Panc1 (cell line): ENCODE measurements at regions not wholly inside any gene's neighbourhood (a gene's known extent, or its start where the extent isn't known, plus 50 kb on each side); places are given as distances from the start of the nearest gene placed in this dataset.
"Not testable (repeated sequence)": the region's sequence is repeated elsewhere in the genome, so short reads cannot be mapped to it uniquely, and the experiment has no call there.

ENCODE experiments used
- ATAC-seq: fragments of 200-7000 bp; cut with Tn5 transposase; 2 replicates; pipeline ENCODE4 v1.9.1; 2020; ENCODE audit warnings: mild to moderate bottlenecking, moderate library complexity
- BruUV-seq: library from RNA; stranded (reverse); fragments of 400-500 nt; replicated peaks from 2 replicates; lab custom pipeline; 2021; lab: Mats Ljungman, UMichigan
- CTCF ChIA-PET: fragments of 300-600 bp; sonication (Branson Sonifier 250); formaldehyde crosslinking; loops from one replicate; lab custom pipeline; 2022; ENCODE audit warnings: antibody characterized with exemption; lab: Charles Lee
- POLR2A ChIA-PET: fragments of 300-600 bp; sonication (Branson Sonifier 250); formaldehyde crosslinking; loops from one replicate; lab custom pipeline; 2022; ENCODE audit warnings: antibody characterized with exemption; lab: Charles Lee
- DNase-seq: peaks from one replicate; pipeline ENCODE4 v3.0.0-alpha.2; 2010; ENCODE audit warnings: low read depth, low spot score
- H3K27ac ChIP-seq: 2 replicates; pipeline ENCODE4 v1.5.1; 2011; ENCODE audit warnings: mild to moderate bottlenecking, low read length, inconsistent platforms
- H3K27me3 ChIP-seq: fragments of 200-500 bp; sonication (Bioruptor generic); 2 replicates; pipeline ENCODE4 v1.6.0; 2014; ENCODE audit warnings: low read length, inconsistent platforms; ENCODE audit not compliant: control insufficient read depth, insufficient read depth
- H3K36me3 ChIP-seq: fragments of 200-500 bp; sonication (Bioruptor generic); 2 replicates; pipeline ENCODE4 v1.5.1; 2014; ENCODE audit warnings: inconsistent platforms, mild to moderate bottlenecking, low read length, moderate library complexity; ENCODE audit not compliant: control insufficient read depth, insufficient read depth
- H3K4me1 ChIP-seq: 2 replicates; pipeline ENCODE4 v1.5.1; 2011; ENCODE audit warnings: inconsistent platforms, mild to moderate bottlenecking, low read length, moderate library complexity; ENCODE audit not compliant: control insufficient read depth, insufficient read depth
- H3K4me3 ChIP-seq, 2 experiments: 2 replicates each; pipeline ENCODE4 v1.5.1; 2011 to 2012; ENCODE audit warnings: low read depth in 2 of 2, low read length in 2 of 2, mild to moderate bottlenecking in 2 of 2, inconsistent platforms in 1 of 2, moderate library complexity in 1 of 2
- H3K9me3 ChIP-seq: fragments of 200-500 bp; sonication (Bioruptor generic); 2 replicates; pipeline ENCODE4 v1.5.1; 2014; ENCODE audit warnings: low read depth, mild to moderate bottlenecking, inconsistent platforms, low read length, moderate library complexity; ENCODE audit not compliant: control insufficient read depth, insufficient read depth
- POLR2AphosphoS5 ChIP-seq: IDR thresholded peaks from 2 replicates; pipeline ENCODE4 v1.6.1; 2012; ENCODE audit warnings: mild to moderate bottlenecking, low read depth, low read length, moderate library complexity
- SIN3A ChIP-seq: IDR thresholded peaks from 2 replicates; pipeline ENCODE4 v1.6.1; 2012; ENCODE audit warnings: low read depth, mild to moderate bottlenecking, low read length, moderate library complexity, borderline replicate concordance; ENCODE audit not compliant: insufficient read depth
- TCF7L2 ChIP-seq: IDR thresholded peaks from 2 replicates; pipeline ENCODE4 v1.6.1; 2011; ENCODE audit warnings: mild to moderate bottlenecking, low read depth, low read length, inconsistent platforms
- in situ Hi-C: cut with HindIII; loops from 2 replicates; pipeline ENCODE4 v1.10.0; 2016; ENCODE audit warnings: low sequenced_read_pairs, low pct_unique_long_range_greater_than_20kb
- intact Hi-C: fragments of 100-400 bp; cut with micrococcal nuclease; formaldehyde crosslinking; loops from one replicate; pipeline ENCODE4 v1.10.0; 2022; ENCODE audit not compliant: unreplicated experiment
- TF ChIP-seq, protein P1 (sequence below), 2 experiments: IDR thresholded peaks; 2 replicates each; pipeline ENCODE4 v1.6.1; 2011 to 2012; ENCODE audit warnings: low read depth in 2 of 2, control low read depth in 1 of 2, low read length in 1 of 2, mild to moderate bottlenecking in 1 of 2, moderate library complexity in 1 of 2; ENCODE audit not compliant: insufficient read depth in 1 of 2
- TF ChIP-seq, protein P2 (sequence below): fragments of 450-650 bp; IDR thresholded peaks from 2 replicates; pipeline ENCODE4 v1.5.1; 2017; ENCODE audit warnings: mild to moderate bottlenecking

DNA sequence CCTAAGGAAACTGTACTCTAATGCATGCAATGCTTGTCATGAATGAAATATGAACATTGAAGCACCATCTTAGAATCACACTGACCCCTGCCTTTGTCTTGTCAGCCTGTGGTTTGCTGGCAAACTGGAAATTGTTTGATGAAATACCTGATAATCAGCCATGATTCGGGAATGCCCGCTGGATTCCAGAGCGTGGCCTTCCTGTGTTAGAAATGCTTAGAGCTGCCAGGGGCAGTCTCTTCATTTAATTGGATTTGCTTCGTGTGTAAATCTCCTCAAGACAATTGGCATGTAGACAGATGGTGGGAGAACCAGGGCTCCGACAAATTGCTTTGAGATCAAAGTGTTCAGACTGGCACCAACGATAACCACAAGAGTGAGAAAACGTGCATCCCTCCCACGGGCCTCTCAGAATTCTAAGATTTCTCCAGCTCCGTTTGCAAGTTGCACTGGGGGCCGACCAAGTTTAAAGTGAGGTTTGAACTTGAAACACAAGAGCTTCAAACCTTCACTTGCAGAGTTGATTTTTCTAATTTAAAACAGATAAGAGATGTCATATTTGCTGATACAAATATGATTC, 146.2 kb downstream of the ARRDC4 start:
- H3K4me1 ChIP-seq, DNase-seq, ATAC-seq, in situ Hi-C loops, H3K9me3 ChIP-seq, H3K27me3 ChIP-seq, POLR2A ChIA-PET, H3K4me3 ChIP-seq, H3K27ac ChIP-seq, CTCF ChIA-PET, H3K36me3 ChIP-seq, intact Hi-C loops, BruUV-seq: not testable (repeated sequence)

DNA sequence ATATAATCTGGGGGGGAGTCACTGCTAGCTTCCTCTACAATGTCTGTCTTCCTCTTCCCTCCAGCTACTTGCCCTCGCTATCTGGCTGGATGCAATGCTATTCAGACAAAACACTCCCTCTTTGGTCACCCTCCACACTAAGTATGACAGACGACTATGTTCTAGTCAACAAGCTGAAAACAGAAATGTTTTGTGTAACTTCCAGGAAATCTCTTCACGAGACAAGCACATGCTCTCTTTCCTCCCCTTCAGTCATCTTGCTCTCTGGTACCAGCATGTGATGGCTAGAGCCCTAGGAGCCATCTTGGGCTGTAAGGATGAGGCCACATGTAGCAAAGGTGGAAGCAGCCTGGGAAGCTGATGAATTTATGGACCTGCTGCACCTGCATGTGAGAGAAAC, 151.3 kb downstream of the ARRDC4 start:
- BruUV-seq = no TSS peak
- Histone ChIP-seq H3K4me1 (no peaks in the 10 kb centered on the region), H3K36me3 (no peaks in the 10 kb centered on the region), H3K4me3 (no peak overlapping the region), H3K27ac (no peak overlapping the region), H3K9me3 (no peaks in the 10 kb centered on the region), H3K27me3 (no peaks in the 10 kb centered on the region)
- DNase-seq = no peak
- intact Hi-C loops (no loop called here), in situ Hi-C loops (no loop called here)
- CTCF ChIA-PET = interaction anchor here (0.6 kb wide), 1 partner anchor 18 kb away, joined by 3 read pairs; no protein-coding TSS in a partner anchor
- POLR2A ChIA-PET = no interaction called here
- no peak for ATAC-seq
- no peak for TF ChIP-seq SIN3A
- TF ChIP-seq, protein P1, sequence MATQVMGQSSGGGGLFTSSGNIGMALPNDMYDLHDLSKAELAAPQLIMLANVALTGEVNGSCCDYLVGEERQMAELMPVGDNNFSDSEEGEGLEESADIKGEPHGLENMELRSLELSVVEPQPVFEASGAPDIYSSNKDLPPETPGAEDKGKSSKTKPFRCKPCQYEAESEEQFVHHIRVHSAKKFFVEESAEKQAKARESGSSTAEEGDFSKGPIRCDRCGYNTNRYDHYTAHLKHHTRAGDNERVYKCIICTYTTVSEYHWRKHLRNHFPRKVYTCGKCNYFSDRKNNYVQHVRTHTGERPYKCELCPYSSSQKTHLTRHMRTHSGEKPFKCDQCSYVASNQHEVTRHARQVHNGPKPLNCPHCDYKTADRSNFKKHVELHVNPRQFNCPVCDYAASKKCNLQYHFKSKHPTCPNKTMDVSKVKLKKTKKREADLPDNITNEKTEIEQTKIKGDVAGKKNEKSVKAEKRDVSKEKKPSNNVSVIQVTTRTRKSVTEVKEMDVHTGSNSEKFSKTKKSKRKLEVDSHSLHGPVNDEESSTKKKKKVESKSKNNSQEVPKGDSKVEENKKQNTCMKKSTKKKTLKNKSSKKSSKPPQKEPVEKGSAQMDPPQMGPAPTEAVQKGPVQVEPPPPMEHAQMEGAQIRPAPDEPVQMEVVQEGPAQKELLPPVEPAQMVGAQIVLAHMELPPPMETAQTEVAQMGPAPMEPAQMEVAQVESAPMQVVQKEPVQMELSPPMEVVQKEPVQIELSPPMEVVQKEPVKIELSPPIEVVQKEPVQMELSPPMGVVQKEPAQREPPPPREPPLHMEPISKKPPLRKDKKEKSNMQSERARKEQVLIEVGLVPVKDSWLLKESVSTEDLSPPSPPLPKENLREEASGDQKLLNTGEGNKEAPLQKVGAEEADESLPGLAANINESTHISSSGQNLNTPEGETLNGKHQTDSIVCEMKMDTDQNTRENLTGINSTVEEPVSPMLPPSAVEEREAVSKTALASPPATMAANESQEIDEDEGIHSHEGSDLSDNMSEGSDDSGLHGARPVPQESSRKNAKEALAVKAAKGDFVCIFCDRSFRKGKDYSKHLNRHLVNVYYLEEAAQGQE (IDR thresholded peaks at IDR 0.05; ENCODE audit: insufficient read depth in 1 of 2, low read depth in 2 of 2, low read length in 1 of 2) = no peak
- TF ChIP-seq POLR2AphosphoS5 = no peak
- no peak for TF ChIP-seq TCF7L2
- TF ChIP-seq, protein P2, sequence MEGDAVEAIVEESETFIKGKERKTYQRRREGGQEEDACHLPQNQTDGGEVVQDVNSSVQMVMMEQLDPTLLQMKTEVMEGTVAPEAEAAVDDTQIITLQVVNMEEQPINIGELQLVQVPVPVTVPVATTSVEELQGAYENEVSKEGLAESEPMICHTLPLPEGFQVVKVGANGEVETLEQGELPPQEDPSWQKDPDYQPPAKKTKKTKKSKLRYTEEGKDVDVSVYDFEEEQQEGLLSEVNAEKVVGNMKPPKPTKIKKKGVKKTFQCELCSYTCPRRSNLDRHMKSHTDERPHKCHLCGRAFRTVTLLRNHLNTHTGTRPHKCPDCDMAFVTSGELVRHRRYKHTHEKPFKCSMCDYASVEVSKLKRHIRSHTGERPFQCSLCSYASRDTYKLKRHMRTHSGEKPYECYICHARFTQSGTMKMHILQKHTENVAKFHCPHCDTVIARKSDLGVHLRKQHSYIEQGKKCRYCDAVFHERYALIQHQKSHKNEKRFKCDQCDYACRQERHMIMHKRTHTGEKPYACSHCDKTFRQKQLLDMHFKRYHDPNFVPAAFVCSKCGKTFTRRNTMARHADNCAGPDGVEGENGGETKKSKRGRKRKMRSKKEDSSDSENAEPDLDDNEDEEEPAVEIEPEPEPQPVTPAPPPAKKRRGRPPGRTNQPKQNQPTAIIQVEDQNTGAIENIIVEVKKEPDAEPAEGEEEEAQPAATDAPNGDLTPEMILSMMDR = no peak

DNA sequence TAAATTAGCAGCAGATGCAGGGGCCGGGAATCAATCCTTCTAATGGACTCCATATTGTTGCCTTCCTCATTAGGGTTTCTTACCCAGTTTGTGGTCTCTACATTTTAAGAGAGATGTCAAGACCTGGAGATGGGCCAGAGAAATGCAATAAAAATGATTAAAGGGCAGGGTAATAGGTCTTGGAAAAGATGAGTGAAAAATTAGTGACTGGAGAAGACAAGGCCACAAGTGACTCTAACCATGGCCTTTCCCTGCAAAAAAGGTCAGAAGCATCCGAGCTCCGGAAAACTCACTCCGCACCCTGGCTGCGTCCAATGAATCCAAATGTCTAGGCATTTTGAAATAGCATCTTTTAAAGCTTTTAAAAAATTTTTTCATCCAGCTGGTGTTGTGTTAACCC, 152.8 kb downstream of the ARRDC4 start:
- Histone ChIP-seq H3K27me3 (no peaks in the 10 kb centered on the region), H3K4me1 (no peaks in the 10 kb centered on the region), H3K36me3 (no peaks in the 10 kb centered on the region), H3K9me3 (no peaks in the 10 kb centered on the region), H3K4me3 (no peak overlapping the region), H3K27ac (no peak overlapping the region)
- ATAC-seq = no peak
- ChIA-PET POLR2A (no interaction called here), CTCF (no interaction called here)
- in situ Hi-C loops = no loop called here
- BruUV-seq = no TSS peak
- no peak for DNase-seq
- no peak for TF ChIP-seq TCF7L2
- intact Hi-C loops = no loop called here
